ENCODE measurements at regions not wholly inside any gene's neighbourhood (a gene's known extent, or its start where the extent isn't known, plus 50 kb on each side); places are given as distances from the start of the nearest gene placed in this dataset.

DNA sequence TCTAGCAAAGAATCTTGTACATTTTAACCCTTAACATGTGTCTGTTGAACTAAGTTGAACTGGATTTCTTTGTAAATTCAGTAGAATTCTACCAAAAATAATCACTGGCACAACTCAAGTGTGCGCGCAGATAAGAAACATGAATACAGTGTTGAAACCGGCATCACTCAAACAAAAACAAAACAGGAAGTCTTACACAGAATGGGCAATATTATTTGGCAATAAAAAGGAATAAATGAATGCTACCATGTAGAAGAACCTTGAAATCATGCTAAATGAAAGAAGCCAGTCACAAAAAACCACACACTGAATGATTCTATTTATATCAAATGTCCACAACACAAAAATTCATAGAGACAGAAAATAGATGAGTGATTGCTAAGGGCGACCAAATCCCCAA lies 102.9 kb upstream of the ZFHX3 start:
- POLR2A ChIA-PET, result no interaction called here
- TF ChIP-seq, protein P1, sequence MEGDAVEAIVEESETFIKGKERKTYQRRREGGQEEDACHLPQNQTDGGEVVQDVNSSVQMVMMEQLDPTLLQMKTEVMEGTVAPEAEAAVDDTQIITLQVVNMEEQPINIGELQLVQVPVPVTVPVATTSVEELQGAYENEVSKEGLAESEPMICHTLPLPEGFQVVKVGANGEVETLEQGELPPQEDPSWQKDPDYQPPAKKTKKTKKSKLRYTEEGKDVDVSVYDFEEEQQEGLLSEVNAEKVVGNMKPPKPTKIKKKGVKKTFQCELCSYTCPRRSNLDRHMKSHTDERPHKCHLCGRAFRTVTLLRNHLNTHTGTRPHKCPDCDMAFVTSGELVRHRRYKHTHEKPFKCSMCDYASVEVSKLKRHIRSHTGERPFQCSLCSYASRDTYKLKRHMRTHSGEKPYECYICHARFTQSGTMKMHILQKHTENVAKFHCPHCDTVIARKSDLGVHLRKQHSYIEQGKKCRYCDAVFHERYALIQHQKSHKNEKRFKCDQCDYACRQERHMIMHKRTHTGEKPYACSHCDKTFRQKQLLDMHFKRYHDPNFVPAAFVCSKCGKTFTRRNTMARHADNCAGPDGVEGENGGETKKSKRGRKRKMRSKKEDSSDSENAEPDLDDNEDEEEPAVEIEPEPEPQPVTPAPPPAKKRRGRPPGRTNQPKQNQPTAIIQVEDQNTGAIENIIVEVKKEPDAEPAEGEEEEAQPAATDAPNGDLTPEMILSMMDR (IDR thresholded peaks at IDR 0.05), result no peak
- no peak for TF ChIP-seq SIN3A (IDR thresholded peaks at IDR 0.05; ENCODE audit: borderline replicate concordance, insufficient read depth, low read depth, low read length)
- TF ChIP-seq, protein P2, sequence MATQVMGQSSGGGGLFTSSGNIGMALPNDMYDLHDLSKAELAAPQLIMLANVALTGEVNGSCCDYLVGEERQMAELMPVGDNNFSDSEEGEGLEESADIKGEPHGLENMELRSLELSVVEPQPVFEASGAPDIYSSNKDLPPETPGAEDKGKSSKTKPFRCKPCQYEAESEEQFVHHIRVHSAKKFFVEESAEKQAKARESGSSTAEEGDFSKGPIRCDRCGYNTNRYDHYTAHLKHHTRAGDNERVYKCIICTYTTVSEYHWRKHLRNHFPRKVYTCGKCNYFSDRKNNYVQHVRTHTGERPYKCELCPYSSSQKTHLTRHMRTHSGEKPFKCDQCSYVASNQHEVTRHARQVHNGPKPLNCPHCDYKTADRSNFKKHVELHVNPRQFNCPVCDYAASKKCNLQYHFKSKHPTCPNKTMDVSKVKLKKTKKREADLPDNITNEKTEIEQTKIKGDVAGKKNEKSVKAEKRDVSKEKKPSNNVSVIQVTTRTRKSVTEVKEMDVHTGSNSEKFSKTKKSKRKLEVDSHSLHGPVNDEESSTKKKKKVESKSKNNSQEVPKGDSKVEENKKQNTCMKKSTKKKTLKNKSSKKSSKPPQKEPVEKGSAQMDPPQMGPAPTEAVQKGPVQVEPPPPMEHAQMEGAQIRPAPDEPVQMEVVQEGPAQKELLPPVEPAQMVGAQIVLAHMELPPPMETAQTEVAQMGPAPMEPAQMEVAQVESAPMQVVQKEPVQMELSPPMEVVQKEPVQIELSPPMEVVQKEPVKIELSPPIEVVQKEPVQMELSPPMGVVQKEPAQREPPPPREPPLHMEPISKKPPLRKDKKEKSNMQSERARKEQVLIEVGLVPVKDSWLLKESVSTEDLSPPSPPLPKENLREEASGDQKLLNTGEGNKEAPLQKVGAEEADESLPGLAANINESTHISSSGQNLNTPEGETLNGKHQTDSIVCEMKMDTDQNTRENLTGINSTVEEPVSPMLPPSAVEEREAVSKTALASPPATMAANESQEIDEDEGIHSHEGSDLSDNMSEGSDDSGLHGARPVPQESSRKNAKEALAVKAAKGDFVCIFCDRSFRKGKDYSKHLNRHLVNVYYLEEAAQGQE (IDR thresholded peaks at IDR 0.05; ENCODE audit: insufficient read depth in 1 of 2, low read depth in 2 of 2, low read length in 1 of 2), result no peak
- no peak for TF ChIP-seq TCF7L2 (IDR thresholded peaks at IDR 0.05; ENCODE audit: low read depth, low read length)
- no peak for TF ChIP-seq POLR2AphosphoS5 (IDR thresholded peaks at IDR 0.05; ENCODE audit: low read depth, low read length)
- DNase-seq (ENCODE audit: low read depth, low spot score) (no peak), ATAC-seq (no peak)
- BruUV-seq (replicated peaks), result no TSS peak
- CTCF ChIA-PET, result no interaction called here
- H3K36me3 ChIP-seq (ENCODE audit: control insufficient read depth, insufficient read depth, low read length), result no peaks in the 10 kb centered on the region
- H3K9me3 ChIP-seq (ENCODE audit: control insufficient read depth, insufficient read depth, low read depth, low read length), result no peaks in the 10 kb centered on the region
- no peak overlapping the region for H3K27ac ChIP-seq (ENCODE audit: low read length)
- H3K4me3 ChIP-seq (ENCODE audit: low read depth in 2 of 2, low read length in 2 of 2), result no peak overlapping the region
- H3K27me3 ChIP-seq (ENCODE audit: control insufficient read depth, insufficient read depth, low read length), result no peaks in the 10 kb centered on the region
- intact Hi-C loops (cut with micrococcal nuclease; ENCODE audit: unreplicated experiment), result no loop called here
- in situ Hi-C loops (cut with HindIII; ENCODE audit: low pct_unique_long_range_greater_than_20kb, low sequenced_read_pairs), result no loop called here
- no peaks in the 10 kb centered on the region for H3K4me1 ChIP-seq (ENCODE audit: control insufficient read depth, insufficient read depth, low read length)

DNA sequence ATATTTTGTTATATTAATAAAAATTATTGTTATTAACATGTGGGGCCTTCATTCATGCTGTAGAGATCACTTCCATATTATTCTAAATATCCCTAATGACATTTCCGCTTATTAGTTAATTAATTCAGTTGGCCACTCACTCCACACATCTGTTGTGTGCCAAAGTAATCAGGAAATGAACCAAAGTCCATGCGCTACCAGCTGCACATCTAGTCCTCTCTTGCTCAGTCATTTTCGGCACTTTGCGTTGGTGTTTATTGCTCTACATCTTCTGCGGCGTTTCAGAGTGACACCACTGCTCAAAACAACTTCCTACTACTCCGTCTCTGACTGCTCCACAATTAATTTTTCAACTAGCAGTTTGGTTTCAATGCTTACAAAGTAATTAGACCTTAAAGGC lies 101.4 kb upstream of the ZFHX3 start:
- in situ Hi-C loops (cut with HindIII; ENCODE audit: low pct_unique_long_range_greater_than_20kb, low sequenced_read_pairs), result no loop called here
- DNase-seq (ENCODE audit: low read depth, low spot score) (no peak), ATAC-seq (no peak)
- BruUV-seq (replicated peaks), result no TSS peak
- no peaks in the 10 kb centered on the region for H3K36me3 ChIP-seq (ENCODE audit: control insufficient read depth, insufficient read depth, low read length)
- H3K4me3 ChIP-seq (ENCODE audit: low read depth in 2 of 2, low read length in 2 of 2), result no peak overlapping the region
- TF ChIP-seq, protein P1 (IDR thresholded peaks at IDR 0.05), result no peak
- no peaks in the 10 kb centered on the region for H3K4me1 ChIP-seq (ENCODE audit: control insufficient read depth, insufficient read depth, low read length)
- no peak overlapping the region for H3K27ac ChIP-seq (ENCODE audit: low read length)
- intact Hi-C loops (cut with micrococcal nuclease; ENCODE audit: unreplicated experiment), result no loop called here
- H3K27me3 ChIP-seq (ENCODE audit: control insufficient read depth, insufficient read depth, low read length), result no peaks in the 10 kb centered on the region
- ChIA-PET CTCF (no interaction called here), POLR2A (no interaction called here)
- H3K9me3 ChIP-seq (ENCODE audit: control insufficient read depth, insufficient read depth, low read depth, low read length), result no peaks in the 10 kb centered on the region

DNA sequence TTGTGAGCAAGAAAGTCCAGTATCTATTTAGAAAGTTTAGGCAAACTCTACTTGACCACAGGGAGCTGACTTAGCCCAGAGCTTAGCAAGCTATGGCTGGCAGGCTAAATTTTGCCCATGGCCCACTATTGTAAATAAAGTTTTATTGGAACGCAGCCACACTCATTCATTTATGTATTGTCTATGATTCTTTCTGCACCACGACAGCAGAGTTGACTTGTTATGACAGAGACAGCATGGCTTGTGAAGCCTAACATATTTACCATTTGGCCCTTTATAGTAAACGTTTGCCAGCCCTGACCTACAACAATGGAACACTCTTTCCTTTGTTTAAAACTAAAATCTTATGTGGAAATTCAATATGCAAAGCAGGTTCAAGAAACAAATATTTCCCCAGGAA lies 100.0 kb upstream of the ZFHX3 start:
- ChIA-PET POLR2A (no interaction called here), CTCF (no interaction called here)
- DNase-seq (ENCODE audit: low read depth, low spot score) (no peak), ATAC-seq (no peak)
- Histone ChIP-seq H3K36me3 (ENCODE audit: control insufficient read depth, insufficient read depth, low read length) (no peaks in the 10 kb centered on the region), H3K4me1 (ENCODE audit: control insufficient read depth, insufficient read depth, low read length) (no peaks in the 10 kb centered on the region), H3K27ac (ENCODE audit: low read length) (no peak overlapping the region), H3K4me3 (ENCODE audit: low read depth in 2 of 2, low read length in 2 of 2) (no peak overlapping the region), H3K27me3 (ENCODE audit: control insufficient read depth, insufficient read depth, low read length) (no peaks in the 10 kb centered on the region), H3K9me3 (ENCODE audit: control insufficient read depth, insufficient read depth, low read depth, low read length) (no peaks in the 10 kb centered on the region)
- in situ Hi-C loops (cut with HindIII; ENCODE audit: low pct_unique_long_range_greater_than_20kb, low sequenced_read_pairs) (no loop called here), intact Hi-C loops (cut with micrococcal nuclease; ENCODE audit: unreplicated experiment) (no loop called here)
- no TSS peak for BruUV-seq (replicated peaks)
- TF ChIP-seq TCF7L2 (IDR thresholded peaks at IDR 0.05; ENCODE audit: low read depth, low read length), result no peak
- TF ChIP-seq SIN3A (IDR thresholded peaks at IDR 0.05; ENCODE audit: borderline replicate concordance, insufficient read depth, low read depth, low read length), result no peak
- TF ChIP-seq, protein P2 (IDR thresholded peaks at IDR 0.05; ENCODE audit: insufficient read depth in 1 of 2, low read depth in 2 of 2, low read length in 1 of 2), result no peak
- TF ChIP-seq, protein P1 (IDR thresholded peaks at IDR 0.05), result no peak
- TF ChIP-seq POLR2AphosphoS5 (IDR thresholded peaks at IDR 0.05; ENCODE audit: low read depth, low read length), result no peak

Data from Panc1 (cell line).